ENCODE measurements at regions not wholly inside any gene's neighbourhood (a gene's known extent, or its start where the extent isn't known, plus 50 kb on each side); places are given as distances from the start of the nearest gene placed in this dataset.

- TF ChIP-seq POLR2AphosphoS5 (IDR thresholded peaks at IDR 0.05), result no peak
- TF ChIP-seq, protein P1, sequence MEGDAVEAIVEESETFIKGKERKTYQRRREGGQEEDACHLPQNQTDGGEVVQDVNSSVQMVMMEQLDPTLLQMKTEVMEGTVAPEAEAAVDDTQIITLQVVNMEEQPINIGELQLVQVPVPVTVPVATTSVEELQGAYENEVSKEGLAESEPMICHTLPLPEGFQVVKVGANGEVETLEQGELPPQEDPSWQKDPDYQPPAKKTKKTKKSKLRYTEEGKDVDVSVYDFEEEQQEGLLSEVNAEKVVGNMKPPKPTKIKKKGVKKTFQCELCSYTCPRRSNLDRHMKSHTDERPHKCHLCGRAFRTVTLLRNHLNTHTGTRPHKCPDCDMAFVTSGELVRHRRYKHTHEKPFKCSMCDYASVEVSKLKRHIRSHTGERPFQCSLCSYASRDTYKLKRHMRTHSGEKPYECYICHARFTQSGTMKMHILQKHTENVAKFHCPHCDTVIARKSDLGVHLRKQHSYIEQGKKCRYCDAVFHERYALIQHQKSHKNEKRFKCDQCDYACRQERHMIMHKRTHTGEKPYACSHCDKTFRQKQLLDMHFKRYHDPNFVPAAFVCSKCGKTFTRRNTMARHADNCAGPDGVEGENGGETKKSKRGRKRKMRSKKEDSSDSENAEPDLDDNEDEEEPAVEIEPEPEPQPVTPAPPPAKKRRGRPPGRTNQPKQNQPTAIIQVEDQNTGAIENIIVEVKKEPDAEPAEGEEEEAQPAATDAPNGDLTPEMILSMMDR (IDR thresholded peaks at IDR 0.05), result no peak
- TF ChIP-seq POLR2A (IDR thresholded peaks at IDR 0.05; ENCODE audit: low read depth), result no peak
- TF ChIP-seq EP300 (IDR thresholded peaks at IDR 0.05), result no peak
- intact Hi-C loops (cut with DNase I), result no loop called here
- Histone ChIP-seq H3K4me1 (no peaks in the 10 kb centered on the region), H3K27me3 (no peaks in the 10 kb centered on the region), H3K4me3 (no peak overlapping the region), H3K9me3 (no peaks in the 10 kb centered on the region), H3K27ac (replicated peaks in 1 of 4) (no peak overlapping the region), H3K36me3 (no peaks in the 10 kb centered on the region)
- no peak for DNase-seq (ENCODE audit: extremely low spot score)
Observed at GRCh38 chr9:28866951-28867350, 1293.7 kb upstream of the C9orf72 start.

DNA sequence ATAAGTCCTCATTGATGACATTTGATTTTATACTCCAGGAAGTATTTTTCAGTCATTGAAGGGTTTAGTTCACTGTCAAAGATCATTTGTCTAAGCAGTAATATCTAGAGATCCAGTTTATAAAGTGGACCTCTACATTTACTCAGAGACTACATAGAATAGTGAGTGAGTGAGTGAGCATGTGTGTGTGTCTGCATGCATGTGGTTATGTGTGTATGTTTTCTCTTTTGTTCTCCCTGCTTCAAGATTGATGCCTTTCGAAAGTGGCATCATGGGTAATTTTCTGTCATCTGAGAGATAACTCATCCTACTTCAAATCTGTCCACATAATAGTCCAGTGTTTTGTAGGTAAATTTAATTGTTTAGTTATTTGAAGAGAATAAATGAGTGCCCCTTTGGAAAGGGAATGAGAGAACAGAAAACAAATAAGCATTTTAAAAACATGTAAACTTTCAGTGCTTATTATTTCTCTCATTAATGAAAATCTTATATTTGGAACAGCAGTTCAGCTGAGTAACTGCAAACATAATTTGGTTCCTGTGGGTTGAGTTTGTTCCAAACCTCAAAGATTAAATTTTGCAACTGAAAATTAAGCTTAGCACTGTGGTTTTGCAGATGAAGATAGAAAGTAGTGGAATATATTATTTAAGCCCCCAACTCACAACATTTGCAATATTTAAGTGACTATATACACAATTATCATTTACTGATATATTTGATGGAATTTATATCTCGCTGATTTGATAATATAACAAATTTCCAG lies 1295.1 kb upstream of the C9orf72 start:
- intact Hi-C loops (cut with DNase I), result no loop called here
- Histone ChIP-seq H3K4me3 (no peak overlapping the region), H3K36me3 (no peaks in the 10 kb centered on the region), H3K27ac (replicated peaks in 1 of 4) (no peak overlapping the region), H3K27me3 (no peaks in the 10 kb centered on the region), H3K4me1 (no peaks in the 10 kb centered on the region), H3K9me3 (no peaks in the 10 kb centered on the region)
- TF ChIP-seq, protein P1 (IDR thresholded peaks at IDR 0.05), result no peak
- TF ChIP-seq POLR2AphosphoS5 (IDR thresholded peaks at IDR 0.05) (no peak), EP300 (IDR thresholded peaks at IDR 0.05) (no peak), POLR2A (IDR thresholded peaks at IDR 0.05; ENCODE audit: low read depth) (no peak)
- no peak for DNase-seq (ENCODE audit: extremely low spot score)
- WGBS, result 90% methylated on average over 2 of the region's 2 CpGs

DNA sequence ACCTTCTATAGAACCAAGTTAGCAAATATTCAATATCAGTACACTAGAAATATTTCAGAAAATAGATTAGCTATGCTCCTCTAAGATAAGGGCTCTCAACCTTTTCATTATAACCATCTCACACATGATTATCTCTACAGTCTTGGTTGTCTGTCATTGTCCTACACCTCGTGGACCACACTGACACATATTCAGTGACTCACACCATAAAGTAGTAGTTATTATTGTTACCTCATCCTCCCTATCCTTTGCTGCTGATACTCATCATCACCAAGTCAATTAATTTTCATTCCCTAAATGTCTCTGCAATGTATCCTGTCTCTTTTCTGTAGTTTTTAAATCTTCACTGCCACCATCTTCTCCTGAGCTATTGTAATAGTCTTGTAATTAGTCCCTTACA lies 1309.2 kb upstream of the C9orf72 start:
- Histone ChIP-seq H3K27me3 (no peaks in the 10 kb centered on the region), H3K9me3 (no peaks in the 10 kb centered on the region), H3K4me1 (no peaks in the 10 kb centered on the region), H3K4me3 (no peak overlapping the region), H3K36me3 (no peaks in the 10 kb centered on the region), H3K27ac (replicated peaks in 1 of 4) (no peak overlapping the region)
- intact Hi-C loops (cut with DNase I), result no loop called here
- 0% methylated on average over 1 of the region's 1 CpG for WGBS
- TF ChIP-seq EP300 (IDR thresholded peaks at IDR 0.05) (no peak), POLR2AphosphoS5 (IDR thresholded peaks at IDR 0.05) (no peak), POLR2A (IDR thresholded peaks at IDR 0.05; ENCODE audit: low read depth) (no peak)
- TF ChIP-seq, protein P1 (IDR thresholded peaks at IDR 0.05), result no peak
- DNase-seq (ENCODE audit: extremely low spot score), result no peak

GRCh38 chr9:28883234-28883633 lies 1310.0 kb upstream of the C9orf72 start:
- intact Hi-C loops (cut with DNase I), result no loop called here
- no peak for DNase-seq (ENCODE audit: extremely low spot score)
- Histone ChIP-seq H3K27me3 (no peaks in the 10 kb centered on the region), H3K27ac (replicated peaks in 1 of 4) (no peak overlapping the region), H3K4me3 (no peak overlapping the region), H3K4me1 (no peaks in the 10 kb centered on the region), H3K9me3 (no peaks in the 10 kb centered on the region), H3K36me3 (no peaks in the 10 kb centered on the region)
- 34% methylated on average over 5 of the region's 5 CpGs for WGBS
- TF ChIP-seq, protein P1 (IDR thresholded peaks at IDR 0.05), result no peak
- TF ChIP-seq POLR2A (IDR thresholded peaks at IDR 0.05; ENCODE audit: low read depth) (no peak), EP300 (IDR thresholded peaks at IDR 0.05) (no peak), POLR2AphosphoS5 (IDR thresholded peaks at IDR 0.05) (no peak)

Data from esophagus muscularis mucosa (tissue), 4 donors.